ENCODE measurements at regions not wholly inside any gene's neighbourhood (a gene's known extent, or its start where the extent isn't known, plus 50 kb on each side); places are given as distances from the start of the nearest gene placed in this dataset.

DNA sequence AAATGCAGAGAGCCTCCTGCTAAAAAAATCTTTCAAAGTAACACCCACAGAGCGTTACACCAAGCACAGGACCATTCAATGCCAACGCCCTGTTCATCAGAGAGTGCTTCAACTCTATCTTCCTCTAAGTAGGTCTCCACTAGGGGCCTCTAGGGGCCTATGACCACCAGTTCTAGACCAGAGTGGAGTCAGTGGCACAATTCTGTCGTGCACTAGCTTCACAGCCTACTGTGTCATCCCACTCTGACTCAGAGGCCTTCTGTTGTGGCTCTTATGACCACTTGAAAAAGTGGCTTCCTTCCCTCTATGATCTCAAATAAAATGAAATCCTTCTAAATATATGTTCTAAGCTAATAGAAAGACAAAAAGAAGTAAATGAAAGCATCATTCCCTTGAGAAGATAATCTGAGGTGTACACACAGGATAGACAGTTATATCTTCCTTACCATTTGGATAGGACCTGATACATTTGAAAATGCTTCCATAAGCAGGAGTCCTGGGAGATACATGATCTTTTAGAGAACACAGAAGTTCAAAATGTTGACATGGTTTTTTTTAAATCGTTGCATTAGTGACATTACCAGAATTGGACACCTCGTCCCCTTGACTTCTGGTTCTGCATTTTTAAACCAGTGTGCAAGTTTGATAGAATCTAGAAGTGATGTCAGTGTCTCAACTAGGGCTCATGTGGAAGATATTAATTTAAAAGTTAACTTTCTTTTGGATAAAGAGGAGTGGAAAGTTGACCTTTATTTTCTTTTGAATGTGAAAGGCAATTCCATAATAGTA lies 151.9 kb downstream of the SH3BGRL2 start:
- no peak for TF ChIP-seq POLR2A (IDR thresholded peaks at IDR 0.05)
- TF ChIP-seq, protein P1, sequence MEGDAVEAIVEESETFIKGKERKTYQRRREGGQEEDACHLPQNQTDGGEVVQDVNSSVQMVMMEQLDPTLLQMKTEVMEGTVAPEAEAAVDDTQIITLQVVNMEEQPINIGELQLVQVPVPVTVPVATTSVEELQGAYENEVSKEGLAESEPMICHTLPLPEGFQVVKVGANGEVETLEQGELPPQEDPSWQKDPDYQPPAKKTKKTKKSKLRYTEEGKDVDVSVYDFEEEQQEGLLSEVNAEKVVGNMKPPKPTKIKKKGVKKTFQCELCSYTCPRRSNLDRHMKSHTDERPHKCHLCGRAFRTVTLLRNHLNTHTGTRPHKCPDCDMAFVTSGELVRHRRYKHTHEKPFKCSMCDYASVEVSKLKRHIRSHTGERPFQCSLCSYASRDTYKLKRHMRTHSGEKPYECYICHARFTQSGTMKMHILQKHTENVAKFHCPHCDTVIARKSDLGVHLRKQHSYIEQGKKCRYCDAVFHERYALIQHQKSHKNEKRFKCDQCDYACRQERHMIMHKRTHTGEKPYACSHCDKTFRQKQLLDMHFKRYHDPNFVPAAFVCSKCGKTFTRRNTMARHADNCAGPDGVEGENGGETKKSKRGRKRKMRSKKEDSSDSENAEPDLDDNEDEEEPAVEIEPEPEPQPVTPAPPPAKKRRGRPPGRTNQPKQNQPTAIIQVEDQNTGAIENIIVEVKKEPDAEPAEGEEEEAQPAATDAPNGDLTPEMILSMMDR (IDR thresholded peaks at IDR 0.05): no peak

All from body of pancreas (tissue), 4 donors.